HG02678 (cell line): ENCODE measurements at regions not wholly inside any gene's neighbourhood (a gene's known extent, or its start where the extent isn't known, plus 50 kb on each side); places are given as distances from the start of the nearest gene placed in this dataset.

Source experiments
- ATAC-seq: cut with Tn5 transposase; IDR thresholded peaks from one replicate; pipeline ENCODE4 v1.9.1; 2021; ENCODE audit warnings: mild to moderate bottlenecking, moderate library complexity; ENCODE audit not compliant: unreplicated experiment

DNA sequence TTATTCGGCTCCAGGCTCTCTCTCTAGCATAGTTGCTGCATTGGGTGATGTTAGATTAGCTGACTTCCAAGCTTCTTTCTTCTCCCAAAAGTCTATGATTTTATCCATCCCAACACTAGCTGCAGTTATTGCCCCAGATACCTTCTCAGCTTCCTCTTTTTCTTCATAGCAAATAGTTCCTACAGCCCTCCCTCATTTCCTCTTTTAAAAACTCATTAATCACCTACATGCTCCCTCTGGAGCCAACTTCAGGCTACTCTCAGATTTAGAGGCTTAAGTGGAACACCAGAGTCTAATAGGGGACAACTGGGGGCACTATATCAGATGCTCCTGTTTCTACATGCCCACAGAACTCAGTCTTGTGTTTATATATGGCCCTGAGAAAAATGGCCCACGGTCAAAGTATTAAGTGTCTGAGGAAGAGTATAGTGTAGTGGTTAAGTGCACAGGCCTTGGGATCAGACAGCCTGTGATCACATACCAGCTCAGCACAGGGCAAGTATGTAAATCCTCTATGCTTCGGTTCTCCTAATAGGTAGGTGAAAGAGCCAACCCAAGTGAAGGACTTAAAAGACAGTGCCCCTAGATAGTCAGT lies 241.9 kb upstream of the SLC14A2 start:
- no peak for ATAC-seq

DNA sequence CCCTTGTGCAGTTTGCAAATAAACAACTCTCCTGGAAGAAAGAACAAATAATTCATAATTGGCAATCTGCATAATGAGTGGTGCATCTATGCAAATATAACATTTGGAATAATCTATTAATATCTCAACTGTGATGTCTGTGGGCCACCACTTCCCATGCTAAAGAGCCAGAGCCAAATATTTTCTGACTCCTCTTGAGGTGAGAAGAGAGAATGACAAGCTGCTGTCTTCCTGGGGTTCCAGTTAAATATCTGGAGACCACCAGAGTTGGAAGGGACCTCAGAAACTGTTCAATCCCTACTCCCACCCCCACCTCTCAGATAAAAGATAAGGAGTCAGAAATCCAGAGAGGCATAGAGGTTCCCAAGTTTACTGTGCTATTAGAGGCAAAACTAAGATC lies 241.0 kb upstream of the SLC14A2 start:
- ATAC-seq = no peak

DNA sequence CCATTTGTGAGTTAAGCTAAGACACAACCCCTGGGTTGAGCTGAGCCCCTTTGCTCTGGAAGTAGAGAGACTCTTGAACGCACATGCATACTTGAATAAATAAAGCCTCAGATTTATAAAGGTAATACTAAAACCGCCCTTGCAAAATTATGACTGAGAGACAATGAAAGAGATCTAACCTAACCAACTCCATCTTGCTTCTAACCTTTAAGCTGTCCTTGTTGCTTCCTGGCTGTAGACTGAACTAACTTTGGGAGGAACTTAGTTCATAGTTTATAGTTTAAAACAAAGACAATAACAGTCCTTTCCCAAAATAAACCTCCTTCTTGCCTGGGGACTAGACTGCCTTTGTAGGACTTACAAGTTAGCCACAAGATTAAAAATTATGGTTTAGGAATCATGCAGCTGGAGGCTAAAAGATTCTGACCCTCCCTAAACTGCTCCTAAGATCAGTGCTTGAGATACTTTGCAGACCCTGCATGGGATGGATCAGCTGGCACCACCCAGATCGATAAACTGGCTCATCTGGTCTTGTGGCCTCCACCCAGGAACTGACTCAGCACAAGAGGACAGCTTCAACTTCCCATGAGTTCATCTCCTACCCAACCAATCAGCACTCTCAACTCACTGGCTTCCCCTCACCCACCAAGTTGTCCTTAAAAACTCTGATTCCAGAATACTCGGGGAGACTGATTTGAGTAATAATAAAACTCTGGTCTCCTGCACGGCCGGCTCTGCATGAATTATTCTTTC lies 240.2 kb upstream of the SLC14A2 start:
- no peak for ATAC-seq

DNA sequence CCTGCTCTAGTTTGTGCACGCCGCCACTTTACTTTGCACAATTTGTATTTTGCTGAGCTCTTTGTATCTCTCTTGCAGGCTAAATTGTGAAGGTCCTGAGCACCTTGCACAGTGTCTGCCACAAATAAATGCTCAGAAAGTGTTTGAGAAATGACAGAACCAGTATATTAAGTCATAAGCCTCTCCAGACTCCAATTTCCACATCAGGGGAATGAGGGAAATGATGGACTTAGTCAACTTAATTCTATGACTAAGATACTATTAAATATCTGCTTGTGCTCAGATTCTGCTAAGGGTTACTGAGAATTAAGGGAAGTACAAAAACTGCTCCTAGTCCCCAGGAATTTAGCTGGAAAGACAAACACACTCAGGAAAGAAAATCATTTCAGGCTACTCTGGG lies 239.1 kb upstream of the SLC14A2 start:
- no peak for ATAC-seq

DNA sequence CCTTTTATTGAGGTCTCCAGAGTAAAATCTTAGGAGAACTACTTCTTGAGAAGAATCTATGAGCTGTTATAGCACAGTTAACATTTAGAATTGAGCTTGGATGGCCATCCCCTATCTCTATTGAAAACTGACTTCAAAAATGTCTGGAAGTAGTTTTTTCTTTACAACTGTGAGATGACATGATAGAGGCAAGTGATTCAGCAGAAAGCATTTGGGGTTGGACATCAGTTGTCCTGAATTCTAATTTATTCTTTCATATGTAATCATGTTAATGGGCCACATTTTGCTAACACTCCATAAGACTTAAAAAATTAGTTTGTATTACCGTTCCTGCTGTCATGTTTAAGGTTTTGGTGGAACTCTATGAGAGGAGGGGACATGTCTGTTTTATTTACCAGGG lies 237.0 kb upstream of the SLC14A2 start:
- no peak for ATAC-seq

DNA sequence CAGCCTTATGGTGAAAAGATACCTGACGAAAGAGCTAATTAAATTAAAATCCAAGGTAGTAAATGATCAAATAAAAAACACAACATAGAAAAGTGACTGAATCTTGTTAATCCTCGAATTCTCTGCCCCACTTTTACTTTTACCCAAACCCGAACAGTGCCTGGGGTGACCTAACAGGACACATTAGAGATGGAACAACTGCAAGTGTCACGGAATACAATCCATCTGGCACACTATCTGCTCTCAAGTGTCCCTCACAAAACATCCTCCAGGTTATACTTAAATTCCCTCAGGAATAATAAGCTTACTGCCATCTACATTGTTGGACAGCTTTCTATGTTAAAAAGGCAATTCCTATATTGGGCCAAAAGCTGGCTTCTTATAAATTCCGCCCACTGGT lies 236.3 kb upstream of the SLC14A2 start:
- ATAC-seq = no peak

DNA sequence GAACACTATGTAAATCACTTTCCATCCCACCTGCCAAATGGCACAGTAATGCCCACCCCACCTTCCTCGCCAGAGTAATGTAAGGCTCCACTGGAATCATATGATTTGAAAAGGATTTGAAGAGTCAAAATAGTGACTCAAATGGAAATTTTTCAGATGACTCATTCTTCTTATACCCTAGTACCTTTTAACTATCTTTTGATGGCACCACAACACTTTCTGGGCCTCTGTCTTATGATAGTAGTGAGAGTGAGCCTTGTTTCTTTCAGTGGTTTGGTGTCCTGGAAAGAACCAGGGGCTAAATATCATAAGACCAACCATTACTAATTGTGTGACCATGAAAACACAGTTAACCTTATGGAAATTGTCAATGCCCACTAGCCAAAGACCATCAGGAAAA lies 235.4 kb upstream of the SLC14A2 start:
- ATAC-seq = peak; percentile 68

DNA sequence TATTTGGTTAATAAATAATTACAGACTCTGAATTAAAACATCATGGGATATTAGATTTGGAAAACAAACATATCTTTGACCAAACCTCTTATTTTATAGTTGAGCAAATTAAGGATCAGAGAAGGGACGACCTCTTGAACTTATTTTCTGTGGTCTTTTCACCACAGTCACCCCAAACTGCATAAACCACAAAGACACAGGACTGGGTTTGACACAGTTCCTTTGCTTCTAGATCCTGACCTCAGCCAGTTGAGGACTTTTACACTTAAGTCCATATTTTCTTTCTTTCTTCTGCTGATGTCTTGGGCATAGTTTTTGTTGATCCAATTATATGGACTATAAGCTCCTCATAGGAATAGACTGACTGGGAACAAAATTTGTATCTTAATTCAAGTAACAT lies 234.0 kb upstream of the SLC14A2 start:
- ATAC-seq = no peak

DNA sequence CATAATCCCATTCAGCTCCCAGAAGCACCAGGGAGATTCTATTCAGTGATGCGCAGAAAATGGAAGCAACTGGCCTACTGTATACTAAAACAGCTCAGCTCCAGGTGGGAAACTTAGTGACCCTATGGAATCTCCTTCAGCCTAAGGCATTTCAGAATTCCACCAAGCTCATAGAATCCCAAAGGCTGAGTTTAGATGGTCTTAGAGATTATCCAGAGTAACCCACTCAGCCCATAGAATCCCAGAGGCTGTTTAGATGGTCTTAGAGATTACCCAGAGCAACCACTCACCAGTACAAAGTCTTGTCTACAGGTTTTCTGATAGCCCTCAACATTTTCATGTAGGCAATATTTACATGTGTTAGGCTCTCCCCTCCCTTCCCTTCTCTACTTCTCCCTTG lies 232.0 kb upstream of the SLC14A2 start:
- no peak for ATAC-seq

DNA sequence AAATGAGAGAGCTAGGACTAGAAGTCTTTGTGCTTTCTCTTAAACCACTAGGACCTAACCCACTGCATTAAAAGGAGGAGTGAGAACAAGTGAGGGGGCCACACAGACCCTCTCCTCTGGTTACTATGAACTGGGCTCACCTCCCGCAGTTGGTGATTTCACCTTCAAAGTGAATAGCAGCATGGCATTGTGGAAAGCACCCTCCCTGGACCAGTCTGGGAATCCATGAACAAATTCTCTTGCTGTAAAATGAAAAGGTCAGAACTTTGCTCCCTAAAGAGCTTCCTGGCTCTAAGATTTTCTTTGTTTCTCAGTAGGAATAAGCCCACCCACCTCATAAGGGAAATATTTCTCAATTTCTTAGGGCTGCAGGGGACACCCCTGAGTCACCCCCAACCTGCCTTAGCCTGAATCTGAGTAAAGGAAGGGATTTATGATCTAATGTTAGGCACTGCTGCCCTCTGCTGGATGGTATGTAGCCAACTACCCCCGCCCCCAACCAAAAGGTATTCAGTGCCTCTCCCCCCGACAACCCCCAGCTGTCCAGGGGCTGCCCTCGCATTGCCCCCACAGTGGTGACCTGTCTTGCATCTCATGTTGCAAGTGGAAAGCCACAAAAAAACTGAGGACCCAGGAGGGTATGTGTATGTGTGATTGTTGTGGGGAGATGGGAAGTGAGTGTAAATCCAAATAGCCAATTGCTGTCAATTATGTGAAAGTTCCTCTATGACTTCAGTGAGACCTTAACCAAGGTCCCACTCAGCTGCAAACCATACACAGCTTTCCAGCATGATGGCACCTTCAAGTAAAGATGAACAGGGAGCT lies 230.9 kb upstream of the SLC14A2 start:
- ATAC-seq = peak; percentile 60

DNA sequence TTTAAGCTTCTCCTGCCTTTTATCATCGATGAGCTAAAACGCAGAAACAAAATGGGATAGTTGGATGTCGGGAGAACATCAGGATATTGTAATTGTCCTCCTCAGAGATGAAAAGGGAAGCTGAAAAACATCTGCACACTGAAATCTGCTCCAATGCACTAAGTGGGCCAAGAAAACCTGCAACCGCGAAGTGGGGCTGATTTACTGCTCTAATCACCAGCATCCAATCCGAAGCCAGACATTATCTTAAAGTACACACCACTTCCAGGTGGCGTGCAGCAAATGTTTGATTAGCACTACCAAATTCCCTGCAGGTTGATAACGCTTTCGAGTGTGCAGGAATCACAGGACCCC lies 230.3 kb upstream of the SLC14A2 start:
- no peak for ATAC-seq

DNA sequence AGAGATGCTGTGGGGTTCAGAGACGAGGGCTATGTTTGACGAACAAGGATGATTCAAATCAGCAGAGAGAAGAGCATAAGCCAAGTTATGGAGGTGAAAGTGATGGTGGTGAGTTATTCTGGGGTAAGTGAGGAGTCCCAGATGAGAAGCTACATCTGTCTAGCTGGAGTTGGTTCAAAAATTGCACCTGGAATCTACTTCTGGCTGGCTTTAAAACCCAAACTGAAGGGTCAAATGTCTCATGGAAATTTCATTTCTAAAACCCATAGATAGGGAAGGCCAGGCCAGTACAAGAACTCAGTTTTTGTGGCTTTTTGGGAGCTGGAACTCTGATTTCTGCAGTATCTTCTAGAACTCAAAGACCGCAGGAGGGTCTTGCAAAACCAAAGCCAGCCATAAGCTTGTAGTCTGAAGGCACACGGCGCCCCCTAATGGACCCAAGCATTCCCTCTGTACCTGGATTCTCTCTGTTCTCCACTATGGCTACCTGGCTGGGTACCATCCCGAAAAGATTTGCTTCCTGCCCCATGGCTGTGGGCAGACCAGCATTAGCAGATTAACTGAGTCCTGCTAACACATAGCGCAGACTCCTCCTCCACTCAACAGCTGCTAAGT lies 229.1 kb upstream of the SLC14A2 start:
- ATAC-seq = no peak

DNA sequence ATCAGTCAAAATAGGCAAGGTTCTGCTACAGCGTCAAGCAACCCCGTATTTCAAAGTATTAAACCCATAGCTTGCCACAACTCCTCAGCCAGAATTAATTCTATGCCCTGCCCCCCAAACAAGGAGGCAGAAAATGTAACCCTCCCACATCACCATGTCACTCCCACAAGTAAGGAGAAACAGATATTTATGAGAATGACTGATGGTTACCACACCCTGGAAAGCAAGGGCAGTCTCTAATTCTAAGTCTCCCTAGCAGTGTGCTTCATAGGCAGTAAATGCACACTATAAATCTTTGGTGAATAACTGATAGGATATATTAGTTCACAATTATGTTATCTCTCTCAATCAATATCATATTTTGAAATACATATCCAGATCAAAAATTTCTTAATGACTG lies 228.0 kb upstream of the SLC14A2 start:
- no peak for ATAC-seq

DNA sequence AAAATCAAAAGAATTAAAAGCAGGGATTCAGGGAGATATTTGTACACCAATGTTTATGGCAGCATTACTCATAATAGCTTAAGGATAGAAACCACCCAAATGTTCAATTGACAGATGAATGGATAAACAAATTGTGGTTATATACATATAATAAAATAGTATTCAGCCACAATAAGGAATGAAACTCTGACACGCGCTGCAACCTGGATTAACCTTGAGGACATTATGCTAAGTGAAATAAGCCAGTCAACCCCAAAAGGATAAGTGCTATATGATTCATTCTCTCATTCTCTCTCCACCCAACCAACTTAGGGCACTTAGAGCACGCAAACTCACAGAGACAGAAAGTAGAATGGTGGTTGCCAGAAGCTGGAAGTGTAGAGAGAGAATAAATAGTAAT lies 216.8 kb upstream of the SLC14A2 start:
- ATAC-seq = no peak

DNA sequence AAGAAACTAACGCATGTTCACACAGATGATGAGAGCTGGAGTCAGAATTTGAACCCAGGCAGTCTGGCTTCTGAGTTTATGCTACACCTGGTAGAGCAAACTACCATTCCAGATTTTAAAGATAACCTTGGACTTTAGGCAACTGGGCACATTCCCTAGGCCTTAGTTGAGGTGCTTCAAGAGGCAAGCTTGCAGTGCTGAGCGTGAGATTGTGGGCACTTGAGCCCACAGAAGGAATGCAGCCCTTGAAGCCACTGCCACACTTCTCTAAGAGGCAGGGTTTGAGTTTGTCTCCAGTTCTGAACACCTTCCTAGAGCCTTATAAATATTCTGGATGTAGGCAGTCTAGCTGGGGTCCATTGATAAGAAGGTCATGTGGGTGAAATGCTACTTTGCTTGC lies 216.1 kb upstream of the SLC14A2 start:
- no peak for ATAC-seq

DNA sequence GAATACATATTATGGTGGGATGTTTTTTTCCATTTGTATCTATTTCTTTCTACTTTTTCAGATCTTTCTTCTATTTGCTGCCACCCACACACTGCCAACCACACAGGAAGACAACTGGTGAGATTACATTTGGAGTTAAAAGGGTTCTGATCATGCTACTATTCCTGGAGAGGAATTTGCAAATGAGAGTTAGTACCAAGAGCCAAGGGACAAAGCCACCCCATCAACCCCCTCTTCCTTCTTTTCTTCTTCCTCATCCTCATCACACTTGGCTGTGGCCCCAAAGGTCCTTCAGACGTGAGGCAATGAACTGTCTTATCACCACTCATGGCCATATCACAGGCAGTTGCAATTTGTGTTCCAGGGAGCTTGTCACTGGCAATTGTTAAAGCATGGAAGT lies 215.6 kb upstream of the SLC14A2 start:
- no peak for ATAC-seq

DNA sequence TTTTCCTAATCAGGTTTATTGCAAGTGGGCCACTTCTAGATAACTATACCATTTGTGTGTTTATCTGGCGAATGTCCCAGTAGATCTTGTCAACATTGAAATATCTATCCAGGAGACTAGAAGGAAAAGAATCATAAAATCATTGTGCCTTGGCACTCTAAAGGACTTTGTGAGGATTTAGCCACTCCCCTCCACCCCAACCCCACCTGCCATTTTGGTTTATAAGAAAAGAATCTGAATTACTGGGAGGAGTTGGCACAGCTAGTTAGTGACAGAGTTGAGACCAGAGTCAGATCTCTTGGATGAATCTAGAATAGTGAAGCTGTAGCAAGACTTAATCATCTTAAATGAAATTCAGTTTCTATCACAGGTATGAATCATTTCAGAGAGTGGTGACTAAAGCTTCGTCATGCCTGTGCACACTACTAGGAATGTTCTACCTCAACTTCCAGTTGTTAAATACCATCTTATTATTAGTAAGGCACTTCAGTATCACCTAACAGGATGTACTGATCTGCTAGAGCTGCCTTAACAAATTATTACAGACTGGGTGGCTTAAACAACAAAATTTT lies 212.7 kb upstream of the SLC14A2 start:
- no peak for ATAC-seq

DNA sequence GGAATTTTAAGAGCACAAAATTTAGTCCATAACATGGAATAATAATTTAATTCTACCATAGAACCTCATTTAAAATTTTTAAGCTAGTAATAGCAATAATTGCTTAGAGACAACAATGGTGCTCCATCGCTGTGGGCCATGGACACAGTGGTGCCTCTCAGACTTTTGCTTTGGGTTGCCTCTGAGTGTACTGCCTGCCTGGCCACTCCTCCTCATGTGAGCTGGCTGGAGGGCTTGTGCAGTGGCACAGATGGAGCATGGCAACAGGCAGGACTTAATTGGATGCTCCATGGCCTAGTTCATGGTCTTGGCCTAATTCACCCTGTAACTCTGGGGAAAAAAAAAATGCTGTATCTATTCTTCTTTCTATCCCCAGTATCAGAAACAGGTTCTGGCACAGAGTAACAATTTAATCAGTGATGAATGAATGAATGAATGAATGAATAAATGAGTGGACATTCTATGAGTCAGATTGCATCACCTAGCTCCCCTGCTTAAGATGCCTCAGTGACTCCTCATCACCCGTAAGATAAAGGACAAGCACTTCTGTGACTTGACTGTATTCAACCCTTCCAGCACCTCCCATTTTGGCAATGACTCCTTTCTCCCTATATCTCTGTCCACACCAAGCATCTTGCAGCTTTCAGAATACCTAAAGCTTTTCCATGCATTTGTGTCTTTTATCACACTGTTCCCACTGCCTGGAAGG lies 211.8 kb upstream of the SLC14A2 start:
- ATAC-seq = no peak

DNA sequence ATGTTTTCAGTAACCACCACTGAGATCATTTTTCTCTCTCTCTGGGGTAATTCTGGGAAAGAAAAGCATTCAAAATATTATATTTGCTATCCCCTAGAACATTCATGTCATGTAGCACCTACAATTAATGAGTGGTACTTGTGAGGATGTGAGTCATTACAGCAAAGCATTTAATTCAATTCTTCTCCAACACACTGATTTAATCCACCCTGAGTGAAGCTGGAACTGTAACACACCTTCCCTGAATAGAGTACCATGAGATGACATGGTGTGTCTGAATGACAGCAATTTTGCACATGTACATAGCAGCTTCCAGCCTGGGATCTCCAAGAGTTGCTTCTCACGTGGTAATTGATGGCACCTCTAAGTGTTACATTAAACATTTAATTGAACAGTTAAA lies 207.1 kb upstream of the SLC14A2 start:
- no peak for ATAC-seq

DNA sequence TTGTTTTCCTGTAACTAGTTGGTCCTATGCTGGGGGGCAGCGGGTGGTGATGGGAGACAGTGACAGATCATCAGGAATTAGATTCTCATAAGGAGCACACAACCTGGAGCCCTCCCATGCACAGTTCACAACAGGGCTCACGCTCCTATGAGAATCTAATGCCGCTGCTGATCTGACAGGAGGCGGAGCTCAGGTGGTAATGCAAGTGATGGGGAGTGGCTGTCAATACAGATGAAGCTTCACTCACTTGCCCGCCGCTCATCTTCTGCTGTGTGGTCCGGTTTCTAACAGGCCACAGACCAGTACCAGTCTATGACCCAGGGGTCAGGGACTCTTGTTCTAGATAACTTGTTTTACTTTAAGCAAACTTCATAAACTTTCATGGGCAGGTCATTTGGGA lies 205.3 kb upstream of the SLC14A2 start:
- no peak for ATAC-seq

DNA sequence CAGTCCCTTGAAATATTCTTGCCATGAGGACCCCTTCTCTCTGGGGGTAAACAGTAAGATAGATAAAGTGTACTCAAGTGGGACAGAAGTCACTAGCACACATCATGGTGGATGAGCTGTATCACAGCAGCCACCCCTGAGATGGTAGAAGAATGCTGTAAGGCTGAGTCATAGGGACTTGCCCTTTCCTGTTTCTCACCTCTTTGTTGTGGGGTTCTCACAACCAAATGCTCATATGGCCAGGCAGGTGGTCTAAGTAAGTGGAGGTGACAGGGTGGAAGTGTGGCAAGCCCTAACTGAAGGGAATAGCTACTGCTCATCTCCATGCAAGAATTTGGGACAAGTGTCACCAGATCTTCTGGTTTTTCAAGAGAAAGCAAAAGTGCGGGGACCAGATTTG lies 202.7 kb upstream of the SLC14A2 start:
- no peak for ATAC-seq
